ENCODE measurements at regions not wholly inside any gene's neighbourhood (a gene's known extent, or its start where the extent isn't known, plus 50 kb on each side); places are given as distances from the start of the nearest gene placed in this dataset.

DNA sequence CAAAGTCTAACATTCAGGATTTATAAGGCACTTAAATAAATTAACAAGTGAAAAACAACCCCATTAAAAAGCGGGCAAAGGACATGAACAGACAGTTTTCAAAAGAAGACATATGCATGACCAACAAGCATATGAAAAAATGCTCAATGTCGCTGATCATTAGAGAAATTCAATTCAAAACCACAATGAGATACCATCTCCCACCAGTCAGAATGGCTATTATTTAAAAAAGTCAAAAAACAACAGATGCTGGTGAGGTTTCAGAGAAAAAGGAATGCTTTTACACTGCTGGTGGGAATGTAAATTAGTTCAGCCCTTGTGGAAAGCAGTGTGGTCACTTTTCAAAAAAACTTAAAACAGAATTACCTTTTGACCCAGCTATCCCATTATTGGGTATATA, 60.7 kb upstream of the BDKRB2 start:
- ATAC-seq, result no peak
- TF ChIP-seq GLIS3 (CRISPR knock-in tag; IDR thresholded peaks at IDR 0.05) (no peak), ZNF70 (CRISPR knock-in tag; IDR thresholded peaks at IDR 0.05) (no peak), RARB (CRISPR knock-in tag; IDR thresholded peaks at IDR 0.05) (no peak), CSDC2 (CRISPR knock-in tag; IDR thresholded peaks at IDR 0.05) (no peak), PPARA (CRISPR knock-in tag; IDR thresholded peaks at IDR 0.05; ENCODE audit: borderline replicate concordance) (no peak), ZFP30 (CRISPR knock-in tag; IDR thresholded peaks at IDR 0.05) (no peak), ESRRG (CRISPR knock-in tag; IDR thresholded peaks at IDR 0.05) (no peak), SNAI2 (CRISPR knock-in tag; IDR thresholded peaks at IDR 0.05) (no peak), ISL1 (CRISPR knock-in tag; IDR thresholded peaks at IDR 0.05) (no peak), ARNTL (CRISPR knock-in tag; IDR thresholded peaks at IDR 0.05; ENCODE audit: borderline replicate concordance, low read depth) (no peak), ZNF565 (CRISPR knock-in tag; conservative IDR thresholded peaks at IDR 0.05; ENCODE audit: low read depth) (no peak), ZC3H10 (CRISPR knock-in tag; IDR thresholded peaks at IDR 0.05) (no peak), OSR1 (CRISPR knock-in tag; IDR thresholded peaks at IDR 0.05) (no peak), ZNF8 (CRISPR knock-in tag; IDR thresholded peaks at IDR 0.05) (no peak), ZFP3 (CRISPR knock-in tag; IDR thresholded peaks at IDR 0.05) (no peak)
- TF ChIP-seq, protein P1, sequence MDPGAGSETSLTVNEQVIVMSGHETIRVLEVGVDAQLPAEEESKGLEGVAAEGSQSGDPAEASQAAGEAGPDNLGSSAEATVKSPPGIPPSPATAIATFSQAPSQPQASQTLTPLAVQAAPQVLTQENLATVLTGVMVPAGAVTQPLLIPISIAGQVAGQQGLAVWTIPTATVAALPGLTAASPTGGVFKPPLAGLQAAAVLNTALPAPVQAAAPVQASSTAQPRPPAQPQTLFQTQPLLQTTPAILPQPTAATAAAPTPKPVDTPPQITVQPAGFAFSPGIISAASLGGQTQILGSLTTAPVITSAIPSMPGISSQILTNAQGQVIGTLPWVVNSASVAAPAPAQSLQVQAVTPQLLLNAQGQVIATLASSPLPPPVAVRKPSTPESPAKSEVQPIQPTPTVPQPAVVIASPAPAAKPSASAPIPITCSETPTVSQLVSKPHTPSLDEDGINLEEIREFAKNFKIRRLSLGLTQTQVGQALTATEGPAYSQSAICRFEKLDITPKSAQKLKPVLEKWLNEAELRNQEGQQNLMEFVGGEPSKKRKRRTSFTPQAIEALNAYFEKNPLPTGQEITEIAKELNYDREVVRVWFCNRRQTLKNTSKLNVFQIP (CRISPR knock-in tag; IDR thresholded peaks at IDR 0.05; ENCODE audit: borderline replicate concordance, low read depth), result no peak
- TF ChIP-seq, protein P2, sequence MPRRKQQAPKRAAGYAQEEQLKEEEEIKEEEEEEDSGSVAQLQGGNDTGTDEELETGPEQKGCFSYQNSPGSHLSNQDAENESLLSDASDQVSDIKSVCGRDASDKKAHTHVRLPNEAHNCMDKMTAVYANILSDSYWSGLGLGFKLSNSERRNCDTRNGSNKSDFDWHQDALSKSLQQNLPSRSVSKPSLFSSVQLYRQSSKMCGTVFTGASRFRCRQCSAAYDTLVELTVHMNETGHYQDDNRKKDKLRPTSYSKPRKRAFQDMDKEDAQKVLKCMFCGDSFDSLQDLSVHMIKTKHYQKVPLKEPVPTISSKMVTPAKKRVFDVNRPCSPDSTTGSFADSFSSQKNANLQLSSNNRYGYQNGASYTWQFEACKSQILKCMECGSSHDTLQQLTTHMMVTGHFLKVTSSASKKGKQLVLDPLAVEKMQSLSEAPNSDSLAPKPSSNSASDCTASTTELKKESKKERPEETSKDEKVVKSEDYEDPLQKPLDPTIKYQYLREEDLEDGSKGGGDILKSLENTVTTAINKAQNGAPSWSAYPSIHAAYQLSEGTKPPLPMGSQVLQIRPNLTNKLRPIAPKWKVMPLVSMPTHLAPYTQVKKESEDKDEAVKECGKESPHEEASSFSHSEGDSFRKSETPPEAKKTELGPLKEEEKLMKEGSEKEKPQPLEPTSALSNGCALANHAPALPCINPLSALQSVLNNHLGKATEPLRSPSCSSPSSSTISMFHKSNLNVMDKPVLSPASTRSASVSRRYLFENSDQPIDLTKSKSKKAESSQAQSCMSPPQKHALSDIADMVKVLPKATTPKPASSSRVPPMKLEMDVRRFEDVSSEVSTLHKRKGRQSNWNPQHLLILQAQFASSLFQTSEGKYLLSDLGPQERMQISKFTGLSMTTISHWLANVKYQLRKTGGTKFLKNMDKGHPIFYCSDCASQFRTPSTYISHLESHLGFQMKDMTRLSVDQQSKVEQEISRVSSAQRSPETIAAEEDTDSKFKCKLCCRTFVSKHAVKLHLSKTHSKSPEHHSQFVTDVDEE (CRISPR knock-in tag; IDR thresholded peaks at IDR 0.05), result no peak
- TF ChIP-seq, protein P3, sequence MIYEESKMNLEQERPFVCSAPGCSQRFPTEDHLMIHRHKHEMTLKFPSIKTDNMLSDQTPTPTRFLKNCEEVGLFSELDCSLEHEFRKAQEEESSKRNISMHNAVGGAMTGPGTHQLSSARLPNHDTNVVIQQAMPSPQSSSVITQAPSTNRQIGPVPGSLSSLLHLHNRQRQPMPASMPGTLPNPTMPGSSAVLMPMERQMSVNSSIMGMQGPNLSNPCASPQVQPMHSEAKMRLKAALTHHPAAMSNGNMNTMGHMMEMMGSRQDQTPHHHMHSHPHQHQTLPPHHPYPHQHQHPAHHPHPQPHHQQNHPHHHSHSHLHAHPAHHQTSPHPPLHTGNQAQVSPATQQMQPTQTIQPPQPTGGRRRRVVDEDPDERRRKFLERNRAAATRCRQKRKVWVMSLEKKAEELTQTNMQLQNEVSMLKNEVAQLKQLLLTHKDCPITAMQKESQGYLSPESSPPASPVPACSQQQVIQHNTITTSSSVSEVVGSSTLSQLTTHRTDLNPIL (CRISPR knock-in tag; IDR thresholded peaks at IDR 0.05; ENCODE audit: low read depth), result no peak
- TF ChIP-seq, protein P4, sequence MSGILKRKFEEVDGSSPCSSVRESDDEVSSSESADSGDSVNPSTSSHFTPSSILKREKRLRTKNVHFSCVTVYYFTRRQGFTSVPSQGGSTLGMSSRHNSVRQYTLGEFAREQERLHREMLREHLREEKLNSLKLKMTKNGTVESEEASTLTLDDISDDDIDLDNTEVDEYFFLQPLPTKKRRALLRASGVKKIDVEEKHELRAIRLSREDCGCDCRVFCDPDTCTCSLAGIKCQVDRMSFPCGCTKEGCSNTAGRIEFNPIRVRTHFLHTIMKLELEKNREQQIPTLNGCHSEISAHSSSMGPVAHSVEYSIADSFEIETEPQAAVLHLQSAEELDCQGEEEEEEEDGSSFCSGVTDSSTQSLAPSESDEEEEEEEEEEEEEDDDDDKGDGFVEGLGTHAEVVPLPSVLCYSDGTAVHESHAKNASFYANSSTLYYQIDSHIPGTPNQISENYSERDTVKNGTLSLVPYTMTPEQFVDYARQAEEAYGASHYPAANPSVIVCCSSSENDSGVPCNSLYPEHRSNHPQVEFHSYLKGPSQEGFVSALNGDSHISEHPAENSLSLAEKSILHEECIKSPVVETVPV (CRISPR knock-in tag; IDR thresholded peaks at IDR 0.05), result no peak

DNA sequence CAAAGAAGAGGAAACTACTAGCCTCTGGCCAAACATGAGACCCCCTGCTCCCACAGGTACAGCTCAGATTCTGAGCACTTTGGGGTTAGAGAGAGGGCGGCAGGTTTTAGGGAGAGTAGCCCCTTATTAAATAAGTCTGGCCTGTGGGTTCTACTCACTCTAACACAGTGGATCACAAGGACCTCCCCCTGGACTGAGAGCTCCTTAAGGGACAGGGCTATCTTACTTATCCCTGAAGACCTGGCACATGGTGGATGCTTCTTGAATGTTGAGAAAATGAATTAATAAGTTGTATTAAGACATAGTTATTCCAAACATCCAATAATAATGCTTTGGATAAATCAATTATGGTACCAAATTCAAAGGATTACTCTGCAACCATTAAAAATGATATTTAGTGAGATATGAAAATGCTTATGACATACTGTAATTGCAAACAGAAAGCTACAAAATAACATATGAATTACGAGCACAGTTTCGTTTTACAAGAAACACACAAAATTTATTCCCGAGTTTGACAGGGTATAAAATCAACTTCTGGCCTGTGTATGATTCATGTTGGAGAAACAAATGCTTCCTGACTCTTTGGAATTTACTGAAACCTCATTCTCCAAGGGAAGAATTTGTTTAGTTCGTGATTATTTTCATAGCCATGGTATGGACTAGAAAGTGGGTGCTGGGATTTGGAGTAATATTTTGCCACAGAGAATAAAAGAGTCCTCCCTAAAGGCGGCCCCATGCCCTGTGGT, 59.3 kb upstream of the BDKRB2 start:
- TF ChIP-seq, protein P2 (CRISPR knock-in tag; IDR thresholded peaks at IDR 0.05), result no peak
- no peak for TF ChIP-seq GLIS3 (CRISPR knock-in tag; IDR thresholded peaks at IDR 0.05)
- TF ChIP-seq TCF4 (CRISPR knock-in tag; IDR thresholded peaks at IDR 0.05; ENCODE audit: borderline replicate concordance), result no peak
- TF ChIP-seq, protein P1 (CRISPR knock-in tag; IDR thresholded peaks at IDR 0.05; ENCODE audit: borderline replicate concordance, low read depth), result no peak
- TF ChIP-seq ZFP3 (CRISPR knock-in tag; IDR thresholded peaks at IDR 0.05), result no peak
- TF ChIP-seq ZNF70 (CRISPR knock-in tag; IDR thresholded peaks at IDR 0.05), result no peak
- no peak for TF ChIP-seq PPARA (CRISPR knock-in tag; IDR thresholded peaks at IDR 0.05; ENCODE audit: borderline replicate concordance)
- TF ChIP-seq ZC3H10 (CRISPR knock-in tag; IDR thresholded peaks at IDR 0.05), result no peak
- TF ChIP-seq, protein P4 (CRISPR knock-in tag; IDR thresholded peaks at IDR 0.05), result no peak
- no peak for TF ChIP-seq ISL1 (CRISPR knock-in tag; IDR thresholded peaks at IDR 0.05)
- no peak for TF ChIP-seq ARNTL (CRISPR knock-in tag; IDR thresholded peaks at IDR 0.05; ENCODE audit: borderline replicate concordance, low read depth)
- ATAC-seq, result peak; percentile 89
